ENCODE measurements at regions not wholly inside any gene's neighbourhood (a gene's known extent, or its start where the extent isn't known, plus 50 kb on each side); places are given as distances from the start of the nearest gene placed in this dataset.

GRCh38 chr2:103387888-103388287 is 626.1 kb downstream of the TMEM182 start:
- intact Hi-C loops (cut with DNase I, micrococcal nuclease) = no loop called here
- Histone ChIP-seq H3K4me3 (ENCODE audit: low read length) (no peak overlapping the region), H3K9me3 (ENCODE audit: control insufficient read depth in 1 of 2, insufficient read depth in 1 of 2, low read length in 2 of 2) (peaks cover 0 to 4% of the 10 kb centered on the region in 2 experiments), H3K4me1 (ENCODE audit: insufficient read depth, low read length) (no peaks in the 10 kb centered on the region), H3K27me3 (ENCODE audit: control insufficient read depth in 1 of 2, insufficient read depth in 2 of 2, low read length in 2 of 2) (no peaks in the 10 kb centered on the region), H3K27ac (ENCODE audit: low read depth in 1 of 2, low read length in 2 of 2) (no peak overlapping the region), H3K36me3 (ENCODE audit: insufficient read depth, low read length) (no peaks in the 10 kb centered on the region)
- no peaks in the 10 kb centered on the region for H3K4me1 Mint-ChIP-seq (ENCODE audit: low read depth)
- DNase-seq = no peak
- ChIA-PET CTCF (no interaction called here), POLR2A (no interaction called here)
- no peaks in the 10 kb centered on the region for H3K36me3 Mint-ChIP-seq (ENCODE audit: low read depth)
- H3K9me3 Mint-ChIP-seq = peaks cover 3% of the 10 kb centered on the region
- no peak overlapping the region for H3K27ac Mint-ChIP-seq
- ATAC-seq (ENCODE audit: poor library complexity) = no peak
- TF ChIP-seq, protein P1, sequence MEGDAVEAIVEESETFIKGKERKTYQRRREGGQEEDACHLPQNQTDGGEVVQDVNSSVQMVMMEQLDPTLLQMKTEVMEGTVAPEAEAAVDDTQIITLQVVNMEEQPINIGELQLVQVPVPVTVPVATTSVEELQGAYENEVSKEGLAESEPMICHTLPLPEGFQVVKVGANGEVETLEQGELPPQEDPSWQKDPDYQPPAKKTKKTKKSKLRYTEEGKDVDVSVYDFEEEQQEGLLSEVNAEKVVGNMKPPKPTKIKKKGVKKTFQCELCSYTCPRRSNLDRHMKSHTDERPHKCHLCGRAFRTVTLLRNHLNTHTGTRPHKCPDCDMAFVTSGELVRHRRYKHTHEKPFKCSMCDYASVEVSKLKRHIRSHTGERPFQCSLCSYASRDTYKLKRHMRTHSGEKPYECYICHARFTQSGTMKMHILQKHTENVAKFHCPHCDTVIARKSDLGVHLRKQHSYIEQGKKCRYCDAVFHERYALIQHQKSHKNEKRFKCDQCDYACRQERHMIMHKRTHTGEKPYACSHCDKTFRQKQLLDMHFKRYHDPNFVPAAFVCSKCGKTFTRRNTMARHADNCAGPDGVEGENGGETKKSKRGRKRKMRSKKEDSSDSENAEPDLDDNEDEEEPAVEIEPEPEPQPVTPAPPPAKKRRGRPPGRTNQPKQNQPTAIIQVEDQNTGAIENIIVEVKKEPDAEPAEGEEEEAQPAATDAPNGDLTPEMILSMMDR (IDR thresholded peaks at IDR 0.05) = no peak
- H3K4me3 Mint-ChIP-seq = no peak overlapping the region
- H3K27me3 Mint-ChIP-seq = no peaks in the 10 kb centered on the region

DNA sequence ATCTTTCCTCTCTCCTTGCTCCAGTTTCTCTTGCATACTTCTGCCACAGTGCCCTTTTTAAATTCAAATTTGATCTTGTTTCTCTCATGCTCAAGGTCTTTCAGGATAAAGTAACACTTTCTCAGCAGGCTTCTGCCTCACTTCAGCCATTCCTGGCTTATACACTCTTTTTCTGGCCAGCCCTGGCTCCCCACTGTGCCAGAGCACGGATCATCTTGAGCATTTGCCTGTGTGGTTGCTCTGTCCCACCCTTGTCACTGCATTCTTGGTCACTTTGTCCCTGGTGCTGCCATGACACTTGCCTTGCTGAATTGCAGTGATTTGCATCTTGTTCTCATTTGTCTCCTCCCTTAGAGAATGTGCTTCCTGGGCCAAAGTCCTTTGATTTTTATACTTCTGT is 634.3 kb downstream of the TMEM182 start:
- Histone ChIP-seq H3K27ac (ENCODE audit: low read depth in 1 of 2, low read length in 2 of 2) (no peak overlapping the region), H3K4me3 (ENCODE audit: low read length) (no peak overlapping the region), H3K36me3 (ENCODE audit: insufficient read depth, low read length) (no peaks in the 10 kb centered on the region), H3K4me1 (ENCODE audit: insufficient read depth, low read length) (no peaks in the 10 kb centered on the region), H3K9me3 (ENCODE audit: control insufficient read depth in 1 of 2, insufficient read depth in 1 of 2, low read length in 2 of 2) (peaks cover 0 to 14% of the 10 kb centered on the region in 2 experiments), H3K27me3 (ENCODE audit: control insufficient read depth in 1 of 2, insufficient read depth in 2 of 2, low read length in 2 of 2) (no peaks in the 10 kb centered on the region)
- Mint-ChIP-seq H3K27ac (no peak overlapping the region), H3K4me1 (ENCODE audit: low read depth) (no peaks in the 10 kb centered on the region), H3K36me3 (ENCODE audit: low read depth) (no peaks in the 10 kb centered on the region), H3K27me3 (no peaks in the 10 kb centered on the region), H3K4me3 (no peak overlapping the region), H3K9me3 (no peaks in the 10 kb centered on the region)
- ChIA-PET CTCF (no interaction called here), POLR2A (no interaction called here)
- no peak for ATAC-seq (ENCODE audit: poor library complexity)
- TF ChIP-seq, protein P1 (IDR thresholded peaks at IDR 0.05) = no peak
- no peak for DNase-seq
- intact Hi-C loops (cut with DNase I, micrococcal nuclease) = no loop called here

DNA sequence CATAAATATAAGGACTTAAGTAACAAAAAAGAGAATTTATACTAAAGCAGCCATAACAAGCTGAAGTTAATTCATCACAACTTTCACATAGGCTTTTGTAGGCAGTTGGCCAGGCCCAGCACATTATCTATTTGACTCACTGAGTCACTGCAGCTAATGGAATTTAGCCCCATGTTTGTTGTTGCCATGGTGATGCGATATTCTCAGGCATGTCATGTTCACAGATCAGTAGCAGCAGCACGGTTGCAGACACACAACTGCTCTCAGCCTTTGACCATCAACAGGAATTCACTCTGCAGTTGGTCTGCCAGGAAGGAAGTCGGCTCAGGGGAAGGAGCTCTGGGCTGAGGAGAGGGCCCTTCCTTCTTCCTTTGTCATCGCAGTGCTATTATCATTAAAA is 639.8 kb downstream of the TMEM182 start:
- H3K9me3 ChIP-seq (ENCODE audit: control insufficient read depth in 1 of 2, insufficient read depth in 1 of 2, low read length in 2 of 2) = peaks cover 0 to 7% of the 10 kb centered on the region in 2 experiments
- H3K27ac ChIP-seq (ENCODE audit: low read depth in 1 of 2, low read length in 2 of 2) = no peak overlapping the region
- no peaks in the 10 kb centered on the region for H3K36me3 Mint-ChIP-seq (ENCODE audit: low read depth)
- H3K27me3 Mint-ChIP-seq = no peaks in the 10 kb centered on the region
- no peak for ATAC-seq (ENCODE audit: poor library complexity)
- H3K27me3 ChIP-seq (ENCODE audit: control insufficient read depth in 1 of 2, insufficient read depth in 2 of 2, low read length in 2 of 2) = no peaks in the 10 kb centered on the region
- CTCF ChIA-PET = no interaction called here
- no peak overlapping the region for H3K4me3 ChIP-seq (ENCODE audit: low read length)
- intact Hi-C loops (cut with DNase I, micrococcal nuclease) = no loop called here
- H3K4me1 ChIP-seq (ENCODE audit: insufficient read depth, low read length) = no peaks in the 10 kb centered on the region
- no peak overlapping the region for H3K27ac Mint-ChIP-seq
- no peak for DNase-seq
- H3K4me3 Mint-ChIP-seq = no peak overlapping the region
- POLR2A ChIA-PET = no interaction called here
- TF ChIP-seq, protein P1 (IDR thresholded peaks at IDR 0.05) = no peak
- no peaks in the 10 kb centered on the region for H3K36me3 ChIP-seq (ENCODE audit: insufficient read depth, low read length)
- no peaks in the 10 kb centered on the region for H3K9me3 Mint-ChIP-seq
- no peaks in the 10 kb centered on the region for H3K4me1 Mint-ChIP-seq (ENCODE audit: low read depth)

Measured in CD4-positive, alpha-beta T cell (primary cell).